ENCODE measurements at regions not wholly inside any gene's neighbourhood (a gene's known extent, or its start where the extent isn't known, plus 50 kb on each side); places are given as distances from the start of the nearest gene placed in this dataset.

DNA sequence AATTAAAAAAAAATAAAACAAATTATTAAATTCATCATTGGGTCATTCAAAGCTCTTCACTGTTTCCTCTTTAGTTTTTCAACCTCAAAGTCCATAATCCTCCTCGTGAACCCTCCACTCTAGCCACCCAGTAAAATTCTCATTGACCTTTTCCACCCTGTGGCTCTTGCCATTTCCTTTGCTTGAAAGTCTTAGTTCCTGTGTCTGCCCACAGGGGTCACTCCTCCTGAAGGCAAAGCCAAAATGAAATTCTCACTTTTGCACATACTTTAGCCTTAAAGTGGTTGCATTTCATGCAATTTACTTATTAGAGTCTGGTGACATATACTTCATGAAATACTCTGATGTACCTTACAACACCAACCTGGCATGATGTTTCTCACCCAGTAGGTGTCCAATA lies 263.7 kb downstream of the BMP2 start:
- no peak for TF ChIP-seq POLR2A (IDR thresholded peaks at IDR 0.05)
- TF ChIP-seq, protein P1, sequence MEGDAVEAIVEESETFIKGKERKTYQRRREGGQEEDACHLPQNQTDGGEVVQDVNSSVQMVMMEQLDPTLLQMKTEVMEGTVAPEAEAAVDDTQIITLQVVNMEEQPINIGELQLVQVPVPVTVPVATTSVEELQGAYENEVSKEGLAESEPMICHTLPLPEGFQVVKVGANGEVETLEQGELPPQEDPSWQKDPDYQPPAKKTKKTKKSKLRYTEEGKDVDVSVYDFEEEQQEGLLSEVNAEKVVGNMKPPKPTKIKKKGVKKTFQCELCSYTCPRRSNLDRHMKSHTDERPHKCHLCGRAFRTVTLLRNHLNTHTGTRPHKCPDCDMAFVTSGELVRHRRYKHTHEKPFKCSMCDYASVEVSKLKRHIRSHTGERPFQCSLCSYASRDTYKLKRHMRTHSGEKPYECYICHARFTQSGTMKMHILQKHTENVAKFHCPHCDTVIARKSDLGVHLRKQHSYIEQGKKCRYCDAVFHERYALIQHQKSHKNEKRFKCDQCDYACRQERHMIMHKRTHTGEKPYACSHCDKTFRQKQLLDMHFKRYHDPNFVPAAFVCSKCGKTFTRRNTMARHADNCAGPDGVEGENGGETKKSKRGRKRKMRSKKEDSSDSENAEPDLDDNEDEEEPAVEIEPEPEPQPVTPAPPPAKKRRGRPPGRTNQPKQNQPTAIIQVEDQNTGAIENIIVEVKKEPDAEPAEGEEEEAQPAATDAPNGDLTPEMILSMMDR (IDR thresholded peaks at IDR 0.05) = no peak

Measured in tibial nerve (tissue), 3 donors.